Nephron progenitor cell (in vitro differentiated cells): ENCODE measurements at regions not wholly inside any gene's neighbourhood (a gene's known extent, or its start where the extent isn't known, plus 50 kb on each side); places are given as distances from the start of the nearest gene placed in this dataset.

Experiments used
- DNase-seq: peaks from one replicate; pipeline ENCODE4 v3.0.0; 2021
- H3K27ac Mint-ChIP-seq: 2 replicates; pipeline ENCODE4 v1.8.0; 2021; ENCODE audit warnings: mild to moderate bottlenecking, moderate library complexity, mixed read lengths
- H3K27me3 Mint-ChIP-seq: 2 replicates; pipeline ENCODE4 v1.8.0; 2021; ENCODE audit warnings: mild to moderate bottlenecking, low read depth, mixed read lengths; ENCODE audit not compliant: poor library complexity
- H3K36me3 Mint-ChIP-seq: 2 replicates; pipeline ENCODE4 v1.8.0; 2021; ENCODE audit warnings: low read depth, mixed read lengths
- H3K4me1 Mint-ChIP-seq: 2 replicates; pipeline ENCODE4 v1.8.0; 2021; ENCODE audit warnings: mixed read lengths
- H3K4me3 Mint-ChIP-seq: 2 replicates; pipeline ENCODE4 v1.8.0; 2021; ENCODE audit warnings: mild to moderate bottlenecking, moderate library complexity, mixed read lengths
- H3K9me3 Mint-ChIP-seq: 2 replicates; pipeline ENCODE4 v1.8.0; 2021; ENCODE audit warnings: mild to moderate bottlenecking, moderate library complexity, mixed read lengths
- TF ChIP-seq, protein P1 (sequence below): fragments of 200-600 bp; sonication (generic); IDR thresholded peaks from 2 replicates; pipeline ENCODE4 v1.5.0; 2021; ENCODE audit warnings: antibody characterized with exemption

DNA sequence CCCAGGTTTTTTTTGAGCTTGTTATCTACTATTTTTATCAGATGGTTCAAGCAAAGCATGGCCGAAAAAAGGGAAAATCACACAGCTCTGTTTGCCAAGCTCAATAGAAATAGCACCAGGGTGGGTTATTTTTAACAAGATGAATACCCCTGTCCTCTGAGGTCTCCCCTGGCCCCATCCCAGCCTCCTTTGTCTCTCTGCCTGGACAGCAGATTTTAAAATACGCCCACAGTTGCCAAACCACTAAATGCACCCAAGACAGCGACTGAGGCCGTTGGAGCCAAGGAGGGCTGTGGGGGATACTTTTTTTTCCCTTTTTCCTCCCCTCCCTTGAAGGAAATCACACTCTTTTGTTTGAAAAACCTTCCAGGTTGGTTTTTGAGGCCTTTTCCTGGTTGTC, 106.6 kb downstream of the VEGFA start:
- TF ChIP-seq, protein P1, sequence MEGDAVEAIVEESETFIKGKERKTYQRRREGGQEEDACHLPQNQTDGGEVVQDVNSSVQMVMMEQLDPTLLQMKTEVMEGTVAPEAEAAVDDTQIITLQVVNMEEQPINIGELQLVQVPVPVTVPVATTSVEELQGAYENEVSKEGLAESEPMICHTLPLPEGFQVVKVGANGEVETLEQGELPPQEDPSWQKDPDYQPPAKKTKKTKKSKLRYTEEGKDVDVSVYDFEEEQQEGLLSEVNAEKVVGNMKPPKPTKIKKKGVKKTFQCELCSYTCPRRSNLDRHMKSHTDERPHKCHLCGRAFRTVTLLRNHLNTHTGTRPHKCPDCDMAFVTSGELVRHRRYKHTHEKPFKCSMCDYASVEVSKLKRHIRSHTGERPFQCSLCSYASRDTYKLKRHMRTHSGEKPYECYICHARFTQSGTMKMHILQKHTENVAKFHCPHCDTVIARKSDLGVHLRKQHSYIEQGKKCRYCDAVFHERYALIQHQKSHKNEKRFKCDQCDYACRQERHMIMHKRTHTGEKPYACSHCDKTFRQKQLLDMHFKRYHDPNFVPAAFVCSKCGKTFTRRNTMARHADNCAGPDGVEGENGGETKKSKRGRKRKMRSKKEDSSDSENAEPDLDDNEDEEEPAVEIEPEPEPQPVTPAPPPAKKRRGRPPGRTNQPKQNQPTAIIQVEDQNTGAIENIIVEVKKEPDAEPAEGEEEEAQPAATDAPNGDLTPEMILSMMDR, result no peak
- Mint-ChIP-seq H3K9me3 (no peaks in the 10 kb centered on the region), H3K4me3 (no peak overlapping the region), H3K27ac (peak overlapping the region; percentile 59), H3K4me1 (peaks cover 74% of the 10 kb centered on the region), H3K36me3 (no peaks in the 10 kb centered on the region), H3K27me3 (peaks cover 46% of the 10 kb centered on the region)
- no peak for DNase-seq

DNA sequence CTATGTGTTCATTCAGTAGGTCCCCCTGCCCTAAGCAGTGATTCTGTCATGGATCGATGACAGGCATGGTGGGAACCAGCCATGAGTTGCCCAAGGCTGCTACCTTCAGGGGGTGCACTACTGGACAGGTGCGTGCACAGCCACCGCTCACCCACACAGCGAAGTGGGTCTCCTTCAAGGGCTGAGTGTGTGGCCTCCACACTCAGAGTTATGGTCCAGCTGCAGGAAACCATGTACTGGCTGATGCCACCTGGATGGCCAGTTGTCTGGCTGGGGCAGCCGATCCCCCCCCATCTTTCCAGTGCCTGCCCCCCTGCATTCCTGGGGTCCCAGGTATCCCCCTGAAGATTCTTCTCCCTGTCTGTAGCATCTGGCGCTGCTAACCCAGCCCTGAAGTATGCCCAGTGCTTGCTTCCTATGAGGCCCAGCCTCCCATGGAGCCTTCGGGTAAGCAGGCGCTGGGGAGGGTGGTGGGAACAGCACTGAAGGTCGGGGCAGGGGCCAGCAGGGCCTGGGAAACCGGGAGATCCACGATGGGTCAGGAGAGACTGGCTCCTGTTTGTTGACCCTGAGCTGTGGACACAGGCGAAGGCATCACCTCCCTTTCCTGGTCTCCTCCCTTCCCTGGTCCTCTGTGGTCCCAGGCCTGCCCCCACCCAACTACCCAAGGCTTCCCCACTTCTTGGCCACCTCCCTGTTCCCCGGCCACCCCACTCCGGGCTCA, 106.0 kb downstream of the VEGFA start:
- DNase-seq, result no peak
- Mint-ChIP-seq H3K4me3 (no peak overlapping the region), H3K27ac (no peak overlapping the region), H3K4me1 (peaks cover 72% of the 10 kb centered on the region), H3K9me3 (no peaks in the 10 kb centered on the region), H3K27me3 (peaks cover 52% of the 10 kb centered on the region), H3K36me3 (no peaks in the 10 kb centered on the region)
- TF ChIP-seq, protein P1, result no peak

DNA sequence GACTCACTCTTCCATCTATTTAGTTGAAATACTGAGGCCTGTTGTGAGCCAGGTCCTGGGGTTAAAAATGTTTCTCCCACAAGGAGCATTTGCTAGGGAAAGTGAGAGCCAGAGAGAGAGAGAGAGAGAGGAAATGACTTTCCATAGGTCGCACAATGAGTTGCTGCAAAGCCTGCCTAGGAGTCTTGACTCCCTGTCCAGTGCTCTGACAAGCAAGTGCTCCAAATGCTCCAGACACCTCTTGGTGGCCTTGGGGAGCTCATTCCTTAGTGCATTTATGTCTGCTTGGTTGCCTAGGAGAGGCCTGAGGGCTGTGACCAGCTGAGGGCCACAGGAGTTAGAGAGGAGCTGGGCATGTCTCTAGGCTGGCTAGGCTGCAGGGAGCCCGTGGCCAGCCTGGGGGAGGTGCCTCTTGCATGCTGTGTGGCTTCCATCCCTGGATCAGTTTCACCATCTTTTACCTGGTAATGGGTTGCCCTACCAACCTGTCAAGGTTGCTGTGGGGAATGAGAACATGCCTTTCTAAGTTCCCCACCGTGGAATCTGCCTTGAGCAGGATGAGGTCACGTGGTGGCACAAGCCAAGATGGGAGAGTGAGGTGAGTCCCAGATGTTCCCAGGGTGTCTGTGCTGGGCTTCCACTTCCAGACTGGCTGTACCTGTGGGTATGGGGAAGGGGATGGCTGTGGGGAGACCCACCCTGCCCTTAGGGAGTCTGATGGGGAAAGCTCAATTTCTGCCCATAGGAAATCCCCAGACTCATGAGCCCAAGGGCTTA, 105.0 kb downstream of the VEGFA start:
- Mint-ChIP-seq H3K36me3 (no peaks in the 10 kb centered on the region), H3K4me3 (no peak overlapping the region), H3K27ac (no peak overlapping the region), H3K4me1 (peaks cover 72% of the 10 kb centered on the region), H3K27me3 (peaks cover 61% of the 10 kb centered on the region), H3K9me3 (no peaks in the 10 kb centered on the region)
- DNase-seq, result no peak
- TF ChIP-seq, protein P1, result no peak

DNA sequence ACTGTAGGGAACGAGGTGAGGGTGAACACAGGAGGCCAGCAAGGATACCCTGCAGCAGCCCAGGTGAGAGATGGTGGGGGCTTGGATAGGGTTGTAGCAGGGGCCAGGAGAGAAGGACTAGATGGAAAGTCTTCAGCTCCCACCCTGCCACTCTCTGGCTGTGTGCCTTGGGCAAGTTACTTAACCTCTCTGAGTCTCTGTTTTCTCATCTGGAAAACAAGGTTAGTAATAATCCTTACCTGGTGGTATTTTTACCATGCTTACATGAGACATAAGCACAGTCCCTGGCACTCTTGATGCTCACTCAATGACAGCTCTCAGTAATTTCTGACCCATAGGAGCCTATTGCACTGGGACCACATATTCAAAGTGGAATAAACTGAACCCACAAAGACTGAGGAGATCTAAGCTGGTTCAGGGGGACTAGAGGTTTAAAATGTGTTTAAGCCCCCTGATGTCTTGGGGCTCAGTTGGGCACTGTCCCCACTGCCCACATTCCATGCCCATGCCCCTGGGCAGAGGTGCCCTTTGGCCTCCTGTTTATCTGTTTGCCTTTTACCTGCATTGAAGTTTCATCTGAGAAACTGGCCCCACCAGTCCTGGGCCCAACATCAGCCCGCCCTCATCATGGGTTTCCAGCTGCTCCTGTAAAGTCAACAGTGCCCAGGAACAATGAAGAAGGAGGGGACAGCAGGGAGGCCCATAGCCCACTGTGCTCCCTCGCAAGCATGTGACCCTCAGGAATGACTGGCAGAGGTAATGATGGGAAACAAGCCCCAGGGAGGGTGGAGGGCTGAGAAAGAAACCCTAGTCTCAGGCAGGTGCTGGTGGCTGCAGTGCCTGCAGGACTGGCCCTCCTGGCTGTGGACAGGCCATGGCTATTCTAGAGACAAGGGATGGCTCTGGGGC, 104.0 kb downstream of the VEGFA start:
- H3K27ac Mint-ChIP-seq, result peak overlapping the region; percentile 23

DNA sequence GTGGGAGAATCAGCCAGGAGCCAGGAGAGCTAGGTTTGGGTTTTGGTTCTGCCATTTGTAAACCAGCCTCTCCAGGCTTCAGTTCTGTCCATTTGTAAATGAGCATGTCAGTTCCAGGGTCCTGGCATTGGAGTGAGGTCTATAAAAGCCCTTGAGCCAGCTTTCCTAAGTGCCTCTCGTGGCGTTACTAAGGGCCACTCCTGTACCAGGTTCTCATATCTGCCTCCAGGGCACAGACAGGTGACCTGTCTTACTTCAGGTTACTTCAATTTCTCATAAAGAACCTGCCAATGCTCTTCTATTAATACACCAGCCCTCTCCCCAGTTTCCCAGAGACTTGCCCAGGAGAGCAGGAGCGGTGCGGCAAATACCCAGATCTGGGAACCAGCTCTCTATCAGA, 101.9 kb downstream of the VEGFA start:
- peaks cover 60% of the 10 kb centered on the region for H3K27me3 Mint-ChIP-seq

More for the DNA sequence above, 104.0 kb downstream of the VEGFA start:
- Mint-ChIP-seq H3K4me1 (peaks cover 72% of the 10 kb centered on the region), H3K36me3 (no peaks in the 10 kb centered on the region), H3K27me3 (peaks cover 61% of the 10 kb centered on the region), H3K4me3 (no peak overlapping the region), H3K9me3 (no peaks in the 10 kb centered on the region)
- peak; percentile 41 for DNase-seq
- TF ChIP-seq, protein P1, result no peak

More for the DNA sequence above, 101.9 kb downstream of the VEGFA start:
- TF ChIP-seq, protein P1, result no peak
- H3K4me3 Mint-ChIP-seq, result no peak overlapping the region
- DNase-seq, result no peak
- H3K9me3 Mint-ChIP-seq, result no peaks in the 10 kb centered on the region
- no peaks in the 10 kb centered on the region for H3K36me3 Mint-ChIP-seq
- H3K4me1 Mint-ChIP-seq, result peaks cover 77% of the 10 kb centered on the region
- no peak overlapping the region for H3K27ac Mint-ChIP-seq
